ENCODE measurements at regions not wholly inside any gene's neighbourhood (a gene's known extent, or its start where the extent isn't known, plus 50 kb on each side); places are given as distances from the start of the nearest gene placed in this dataset.

DNA sequence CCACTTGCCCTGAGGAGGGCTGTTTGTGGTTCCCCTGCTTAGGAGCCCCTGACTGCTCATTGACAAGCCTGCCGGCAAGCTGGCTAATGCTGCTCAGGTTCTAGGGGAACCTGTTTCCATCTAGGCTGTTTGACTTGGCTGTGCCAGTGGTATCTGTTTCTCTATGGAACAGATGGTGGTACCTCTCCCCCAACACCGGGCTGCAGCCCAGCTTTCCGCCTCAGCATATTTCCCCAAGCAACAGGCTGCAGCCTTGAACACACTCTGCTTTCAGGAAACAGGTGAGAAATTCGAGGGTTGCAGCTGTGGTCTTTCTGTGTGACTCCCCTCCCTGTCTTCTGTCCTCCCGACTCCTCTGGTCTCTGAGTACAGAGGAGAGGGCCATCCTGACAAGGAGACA is 132.3 kb downstream of the TMEM132E start:
- DNase-seq (ENCODE audit: low spot score): peak; percentile 41

DNA sequence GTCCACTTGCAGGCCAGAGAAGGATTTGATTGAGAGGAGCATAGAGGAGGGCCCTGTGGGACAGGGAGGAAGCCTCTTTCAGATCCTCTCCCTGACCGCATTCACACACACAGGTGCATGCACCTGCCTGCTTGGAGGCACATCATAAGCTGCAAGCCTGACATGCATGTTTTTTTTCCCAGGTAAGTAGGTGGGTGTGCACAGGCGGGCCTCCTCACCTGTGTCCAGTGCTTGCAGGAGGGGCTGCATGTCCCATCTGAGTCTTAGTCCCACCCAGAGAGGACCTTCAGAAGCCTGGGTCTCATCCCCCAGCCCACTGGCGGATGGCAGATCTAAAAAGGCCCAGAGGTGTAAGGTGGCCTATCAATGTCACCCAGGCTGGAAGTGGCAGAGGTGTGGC is 130.8 kb downstream of the TMEM132E start:
- DNase-seq (ENCODE audit: low spot score): peak; percentile 36

DNA sequence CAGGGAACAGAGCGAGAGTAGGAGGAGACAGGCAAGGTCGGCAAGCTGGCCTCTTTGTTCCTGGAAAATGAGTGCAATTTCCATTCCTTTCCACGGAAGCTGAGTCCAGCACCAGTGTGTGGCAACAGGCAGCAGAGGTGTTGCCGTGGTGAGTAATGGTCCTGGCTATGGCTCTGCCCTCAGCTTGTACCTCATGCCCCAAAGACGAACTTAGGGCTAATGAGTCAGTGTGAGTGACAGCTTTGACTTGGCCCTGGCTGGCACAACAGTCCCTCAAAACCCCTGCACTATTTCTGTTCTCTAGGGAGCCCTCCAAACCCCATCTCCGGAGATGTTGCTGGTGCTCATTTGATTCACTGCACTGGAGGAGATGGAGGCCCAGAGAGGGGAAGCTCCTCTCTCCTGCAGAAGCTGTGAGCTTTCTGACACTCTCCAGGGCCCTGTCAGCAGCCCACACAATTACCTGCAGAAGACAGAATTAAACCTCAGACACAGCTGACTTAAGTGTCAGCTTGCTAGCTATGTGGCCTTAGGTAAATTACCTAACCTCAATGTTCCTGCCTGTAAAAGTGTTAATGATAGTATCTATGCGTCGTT is 129.9 kb downstream of the TMEM132E start:
- DNase-seq (ENCODE audit: low spot score): peak; percentile 41

DNA sequence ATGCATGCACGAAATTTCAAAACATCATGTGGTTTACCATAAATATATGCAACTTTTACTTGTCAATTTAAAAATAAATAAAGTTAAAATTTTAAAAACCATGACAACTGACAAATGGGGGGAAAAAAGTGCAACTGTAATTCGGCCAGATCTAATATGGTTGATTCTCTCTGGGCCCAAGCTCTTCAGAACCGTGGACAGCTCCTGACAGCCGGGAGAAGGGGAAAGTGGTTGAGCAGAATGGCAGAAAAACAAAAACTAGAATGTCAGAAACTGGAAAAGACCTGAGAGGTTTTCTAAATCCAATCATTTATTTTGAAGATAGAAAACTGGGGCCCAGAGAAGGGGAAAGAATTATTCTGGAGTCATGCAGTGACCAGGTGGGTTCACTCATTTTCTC is 126.6 kb downstream of the TMEM132E start:
- peak; percentile 73 for DNase-seq (ENCODE audit: low spot score)

DNA sequence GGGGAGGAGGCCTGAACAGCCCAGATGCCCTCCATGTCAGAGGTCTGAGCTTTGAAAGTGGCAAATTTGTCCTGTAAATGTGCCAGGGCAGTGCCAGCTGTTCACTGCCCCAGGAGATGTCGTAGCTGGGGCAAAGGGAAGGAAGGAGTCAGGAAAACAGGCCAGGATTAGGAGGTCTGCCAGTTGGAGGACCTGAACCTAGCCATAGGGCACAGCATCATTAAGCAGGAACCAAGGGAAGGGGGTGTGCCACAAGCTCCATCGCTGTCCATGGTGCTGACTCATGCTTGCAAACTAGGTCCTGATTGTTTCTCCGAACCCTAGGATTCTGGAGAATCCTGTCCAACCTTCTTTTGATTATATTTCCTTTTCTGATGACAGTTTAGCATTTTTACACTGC is 124.2 kb downstream of the TMEM132E start:
- peak; percentile 87 for DNase-seq (ENCODE audit: low spot score)

DNA sequence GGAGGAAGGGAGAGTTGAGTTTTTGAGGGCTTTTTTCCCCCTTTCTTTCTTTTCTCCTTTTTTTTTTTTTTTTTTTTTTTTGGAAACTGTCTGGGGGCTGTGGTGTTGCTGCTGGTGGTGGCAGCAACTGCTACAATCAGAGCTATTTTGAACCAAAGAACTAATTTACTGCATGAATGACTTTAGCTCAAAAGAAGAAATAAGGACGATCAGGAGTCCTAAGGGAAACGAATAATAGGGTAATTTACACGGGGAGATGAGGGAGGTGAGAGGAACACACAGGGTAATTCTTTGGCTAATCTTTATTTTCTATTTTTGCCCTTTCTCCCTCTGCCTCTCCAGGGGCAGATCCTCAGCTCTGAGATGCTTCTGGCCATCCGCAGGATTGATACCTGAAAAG is 119.8 kb downstream of the TMEM132E start:
- peak; percentile 29 for DNase-seq (ENCODE audit: low spot score)

DNA sequence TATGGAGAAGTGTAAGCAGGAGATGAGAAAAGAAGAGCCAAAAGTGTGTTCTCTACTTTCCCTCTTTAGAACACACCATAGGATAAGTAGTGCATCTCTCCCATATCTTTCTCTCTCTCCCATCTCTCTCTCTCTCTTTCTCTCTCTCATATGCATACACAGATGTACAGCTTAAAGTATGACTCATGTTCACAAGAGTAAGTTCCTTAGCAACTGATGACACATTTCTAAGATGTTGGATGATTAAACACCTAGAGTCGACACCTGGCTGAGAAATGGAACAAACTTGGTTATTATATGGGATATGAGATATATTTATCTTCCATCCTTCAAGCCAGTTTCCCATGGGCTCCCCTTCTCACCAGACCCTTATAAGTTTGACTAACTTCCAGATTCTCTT is 113.5 kb downstream of the TMEM132E start:
- DNase-seq (ENCODE audit: low spot score): no peak

Measured in ecto neural progenitor cell (in vitro differentiated cells).